Myocyte (in vitro differentiated cells): ENCODE measurements at regions not wholly inside any gene's neighbourhood (a gene's known extent, or its start where the extent isn't known, plus 50 kb on each side); places are given as distances from the start of the nearest gene placed in this dataset.
A peak's percentile ranks its signal among the peaks of the same experiment; 100 is the strongest.
"Not testable (repeated sequence)": the region's sequence is repeated elsewhere in the genome, so short reads cannot be mapped to it uniquely, and the experiment has no call there.

Source experiments
- DNase-seq: peaks from one replicate; pipeline ENCODE4 v3.0.0-alpha.2; 2012; ENCODE audit warnings: low read depth

DNA sequence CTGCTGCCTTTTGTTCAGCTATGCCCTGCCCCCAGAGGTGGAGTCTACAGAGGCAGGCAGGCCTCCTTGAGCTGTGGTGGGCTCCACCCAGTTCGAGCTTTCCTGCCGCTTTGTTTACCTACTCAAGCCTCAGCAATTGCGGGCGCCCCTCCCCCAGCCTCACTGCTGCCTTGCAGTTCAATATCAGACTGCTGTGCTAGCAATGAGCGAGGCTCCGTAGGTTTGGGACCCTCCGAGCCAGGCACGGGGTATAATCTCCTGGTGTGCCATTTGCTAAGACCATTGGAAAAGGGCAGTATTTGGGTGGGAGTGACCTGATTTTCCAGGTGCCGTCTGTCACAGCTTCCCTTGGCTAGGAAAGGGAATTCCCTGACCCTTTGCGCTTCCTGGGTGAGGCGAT lies 51.9 kb downstream of the DIPK2A start:
- not testable (repeated sequence) for DNase-seq

DNA sequence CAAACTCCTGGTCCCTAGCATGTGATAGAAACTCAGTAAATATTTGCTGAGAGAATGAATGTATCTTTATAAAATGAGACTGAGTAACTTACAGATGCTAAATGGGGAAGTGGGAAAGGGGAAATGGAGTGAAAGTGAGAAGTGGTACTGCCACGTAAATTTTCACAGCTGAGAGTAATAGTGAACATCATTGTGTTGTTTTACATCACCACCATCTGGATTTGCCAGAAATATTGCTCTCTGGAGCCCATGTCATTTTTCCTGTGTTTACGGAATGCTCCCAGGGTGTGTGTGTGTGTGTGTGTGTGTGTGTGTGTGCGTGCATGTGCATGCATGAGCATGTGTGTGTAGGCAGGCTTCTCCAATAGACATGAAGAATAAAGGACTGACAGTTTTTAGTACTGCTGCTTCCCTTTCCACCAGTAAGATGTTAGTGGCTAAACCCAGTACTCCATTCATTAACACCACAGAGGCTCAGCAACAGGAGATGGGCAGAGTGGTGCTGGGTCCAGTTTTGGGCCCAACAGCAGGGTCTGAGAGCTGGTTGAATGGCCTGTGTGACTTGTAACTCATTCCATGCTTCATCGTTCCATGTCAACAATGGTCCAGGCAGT lies 57.3 kb downstream of the DIPK2A start:
- no peak for DNase-seq

DNA sequence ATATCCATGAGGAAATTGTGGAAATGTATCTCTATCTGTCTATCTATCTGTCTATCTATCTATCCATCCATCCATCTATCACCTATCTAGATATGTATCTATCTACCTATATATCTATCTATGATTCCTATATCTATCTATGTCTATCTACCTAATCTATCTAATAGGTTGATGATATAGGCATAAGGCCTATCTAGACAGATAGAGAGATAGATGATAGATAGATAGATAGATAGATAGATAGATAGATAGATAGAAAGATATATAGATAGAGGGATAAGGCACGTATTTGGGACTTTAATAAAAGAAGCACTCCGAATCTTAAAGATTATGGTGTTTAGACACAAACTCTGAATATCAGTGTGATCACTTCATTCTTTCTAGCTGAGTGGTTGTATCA lies 58.1 kb downstream of the DIPK2A start:
- DNase-seq, result no peak

DNA sequence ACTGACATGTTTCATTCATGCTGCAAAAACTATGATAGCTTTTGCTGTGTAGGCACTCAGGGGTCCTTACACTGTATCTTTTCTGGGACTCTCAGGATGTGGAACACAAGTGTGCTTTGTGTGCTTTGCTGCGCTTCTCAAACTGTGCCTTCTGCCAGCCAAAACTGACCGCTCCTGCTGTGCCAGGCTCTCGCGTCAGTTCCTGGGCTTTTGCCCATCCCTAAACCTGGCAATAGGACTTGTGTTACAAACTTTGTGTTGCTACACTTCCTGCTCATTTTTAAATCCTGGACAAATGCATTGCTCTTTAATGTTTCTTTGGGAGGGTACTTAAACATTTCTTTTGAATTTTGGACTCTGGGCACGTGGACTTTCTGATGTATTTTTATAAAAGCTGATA lies 60.3 kb downstream of the DIPK2A start:
- DNase-seq, result peak; percentile 75

GRCh38 chr3:144032531-144033239 lies 61.1 kb downstream of the DIPK2A start:
- no peak for DNase-seq

DNA sequence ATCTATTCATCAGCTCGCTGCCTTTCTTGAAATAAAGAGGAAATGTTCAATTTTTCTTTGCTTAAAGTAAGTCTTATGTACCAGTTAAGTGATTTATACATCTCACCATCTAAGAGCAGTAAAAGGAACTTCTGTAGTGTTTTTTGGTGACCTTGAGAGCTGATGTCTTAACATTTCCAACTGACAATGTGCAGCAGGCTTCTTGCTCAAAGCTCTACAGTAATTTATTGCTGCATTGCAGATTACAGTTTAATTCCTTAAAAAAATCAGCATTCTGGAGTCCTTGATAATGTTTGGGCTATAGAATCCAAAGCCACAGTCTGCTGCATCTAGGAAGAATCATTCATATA lies 61.6 kb downstream of the DIPK2A start:
- no peak for DNase-seq

GRCh38 chr3:144033863-144034262 lies 62.2 kb downstream of the DIPK2A start:
- DNase-seq, result no peak

GRCh38 chr3:144034715-144035290 lies 63.2 kb downstream of the DIPK2A start:
- DNase-seq, result no peak

- no peak for DNase-seq
Measured at GRCh38 chr3:144036498-144036897, 64.9 kb downstream of the DIPK2A start.

- peak; percentile 41 for DNase-seq
Measured at GRCh38 chr3:144039661-144040060, 68.0 kb downstream of the DIPK2A start.

DNA sequence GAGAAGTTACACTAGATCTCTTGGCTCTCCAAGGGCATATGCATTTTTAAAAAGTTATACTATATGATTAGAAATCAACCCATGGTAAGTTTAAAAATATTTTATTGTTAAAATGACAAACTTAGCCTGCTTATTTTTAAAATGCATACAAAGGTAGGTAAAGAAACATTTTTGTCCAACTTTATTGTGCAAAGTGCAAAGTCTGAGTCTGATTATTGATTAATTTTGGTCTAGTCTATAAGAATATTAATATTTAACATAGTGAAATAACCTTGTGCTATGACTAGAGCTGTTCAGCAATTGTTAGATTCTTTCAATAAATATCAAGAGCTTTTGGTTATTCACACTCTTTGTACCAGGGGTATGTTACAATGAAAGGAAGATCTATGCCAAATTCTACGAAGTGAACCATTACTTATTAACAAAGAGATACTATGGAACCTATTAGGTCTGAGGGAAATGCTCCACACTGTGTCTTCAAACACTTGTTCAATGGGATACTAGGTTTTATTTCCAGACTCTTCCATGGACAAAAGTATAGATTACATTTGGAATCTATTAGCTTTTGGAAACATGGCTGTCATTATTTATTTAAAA lies 70.4 kb downstream of the DIPK2A start:
- DNase-seq, result no peak

GRCh38 chr3:144045766-144046165 lies 74.1 kb downstream of the DIPK2A start:
- DNase-seq, result no peak

GRCh38 chr3:144049374-144049773 lies 77.8 kb downstream of the DIPK2A start:
- no peak for DNase-seq

GRCh38 chr3:144051211-144051610 lies 79.6 kb downstream of the DIPK2A start:
- peak; percentile 56 for DNase-seq

DNA sequence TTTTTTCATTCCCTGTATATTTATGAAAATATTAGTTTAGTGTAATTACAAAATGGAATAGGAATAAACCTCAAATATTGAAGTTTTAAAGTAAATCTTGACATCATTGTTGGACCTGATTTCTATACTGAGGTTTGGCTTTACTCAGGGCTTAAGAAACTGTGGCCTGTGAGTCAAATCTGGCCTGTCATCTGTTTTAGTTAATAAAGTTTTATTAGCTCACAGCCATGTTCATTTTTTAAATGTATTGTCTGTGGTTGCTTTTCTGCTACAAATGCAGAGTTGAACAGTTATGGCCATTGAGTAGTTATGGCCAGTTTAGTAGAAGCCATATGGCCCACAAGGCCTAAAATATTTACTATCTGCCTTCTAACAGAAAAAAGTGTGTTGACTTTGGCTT lies 80.7 kb downstream of the DIPK2A start:
- no peak for DNase-seq

GRCh38 chr3:144053121-144053520 lies 81.5 kb downstream of the DIPK2A start:
- DNase-seq, result peak; percentile 60

DNA sequence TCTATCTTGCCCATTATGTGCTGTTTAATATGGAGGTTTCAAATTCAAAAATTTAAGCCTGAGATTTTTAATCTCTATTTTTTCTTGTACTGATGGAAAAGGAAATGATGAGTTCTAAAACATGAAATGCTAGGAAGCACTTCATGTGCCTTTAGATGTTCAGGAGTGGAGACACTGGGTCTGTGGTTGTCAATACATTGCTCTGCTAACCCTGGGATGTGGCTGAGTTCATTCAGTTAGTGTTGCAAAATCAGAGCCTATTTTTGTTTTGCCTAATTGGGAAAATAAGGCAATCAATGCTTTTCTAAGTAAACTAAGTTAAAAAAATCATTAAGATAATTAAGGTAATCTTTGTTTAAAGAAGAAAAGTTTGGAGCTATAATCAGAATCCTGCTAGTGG lies 83.1 kb downstream of the DIPK2A start:
- DNase-seq, result no peak

- no peak for DNase-seq
Measured at GRCh38 chr3:144055604-144056003, 84.0 kb downstream of the DIPK2A start.

- no peak for DNase-seq
Measured at GRCh38 chr3:144058713-144059112, 87.1 kb downstream of the DIPK2A start.

- DNase-seq, result no peak
Measured at GRCh38 chr3:144059481-144059880, 87.9 kb downstream of the DIPK2A start.

DNA sequence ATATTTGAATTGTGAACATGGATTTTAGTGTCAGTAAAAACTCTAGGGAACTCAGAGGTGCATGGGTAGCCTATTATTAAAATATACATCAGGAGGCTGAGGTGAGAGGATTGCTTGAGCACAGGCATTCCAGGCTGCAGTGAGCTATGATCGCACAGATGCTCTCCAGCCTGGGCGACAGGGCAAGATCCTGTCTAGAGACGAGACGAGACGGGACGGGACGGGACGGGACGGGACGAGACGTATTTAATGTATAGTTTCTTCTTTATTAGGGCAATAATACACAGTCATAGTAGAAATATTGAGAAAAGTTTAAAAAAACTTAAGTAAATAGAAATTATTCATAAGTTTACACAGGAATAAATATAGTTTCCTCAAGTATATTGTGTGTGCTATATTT lies 89.3 kb downstream of the DIPK2A start:
- DNase-seq, result no peak

GRCh38 chr3:144063306-144063705 lies 91.7 kb downstream of the DIPK2A start:
- DNase-seq, result no peak

- no peak for DNase-seq
Measured at GRCh38 chr3:144067059-144067458, 95.4 kb downstream of the DIPK2A start.
